Ovary (tissue), 3 donors: ENCODE measurements at regions not wholly inside any gene's neighbourhood (a gene's known extent, or its start where the extent isn't known, plus 50 kb on each side); places are given as distances from the start of the nearest gene placed in this dataset.

Experiments
- EP300 ChIP-seq: sonication (generic); formaldehyde crosslinking; IDR thresholded peaks from one replicate; pipeline ENCODE4 v1.6.1; 2017; ENCODE audit warnings: antibody characterized with exemption
- POLR2A ChIP-seq: fragments of 450-650 bp; IDR thresholded peaks from one replicate; pipeline ENCODE4 v1.6.1; 2017; ENCODE audit warnings: antibody characterized with exemption, mild to moderate bottlenecking, moderate library complexity
- TF ChIP-seq, protein P1 (sequence below), 3 donors: fragments of 450-650 bp in 2 of 3; fragments of 200-600 bp in 1 of 3; IDR thresholded peaks; one replicate each; pipeline versions ENCODE4 v1.5.1 to v1.8.0; 2016 to 2022; ENCODE audit warnings: antibody characterized with exemption in 3 of 3, mild to moderate bottlenecking in 1 of 3
- donor health status: DM: no; HTN: no; CAD: no.

DNA sequence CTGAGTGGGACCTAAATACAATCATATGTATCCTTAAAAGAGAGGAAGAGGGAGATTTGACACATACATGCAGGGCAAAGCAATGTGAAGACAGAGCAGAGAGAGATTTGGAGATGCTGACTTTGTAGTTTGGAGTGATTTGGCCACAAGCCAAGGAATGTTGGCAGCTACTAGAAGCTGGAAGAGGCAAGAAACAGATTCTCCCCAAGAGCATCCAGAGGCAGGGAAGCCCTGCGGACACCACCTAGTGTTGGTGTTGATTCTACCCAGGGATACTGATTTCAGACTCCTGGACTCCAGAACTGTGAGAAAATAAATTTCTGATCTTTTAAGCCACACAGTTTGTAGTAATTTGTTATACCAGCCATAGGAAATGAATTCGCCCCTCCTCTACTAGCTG, 64.9 kb upstream of the OSMR start:
- TF ChIP-seq, protein P1, sequence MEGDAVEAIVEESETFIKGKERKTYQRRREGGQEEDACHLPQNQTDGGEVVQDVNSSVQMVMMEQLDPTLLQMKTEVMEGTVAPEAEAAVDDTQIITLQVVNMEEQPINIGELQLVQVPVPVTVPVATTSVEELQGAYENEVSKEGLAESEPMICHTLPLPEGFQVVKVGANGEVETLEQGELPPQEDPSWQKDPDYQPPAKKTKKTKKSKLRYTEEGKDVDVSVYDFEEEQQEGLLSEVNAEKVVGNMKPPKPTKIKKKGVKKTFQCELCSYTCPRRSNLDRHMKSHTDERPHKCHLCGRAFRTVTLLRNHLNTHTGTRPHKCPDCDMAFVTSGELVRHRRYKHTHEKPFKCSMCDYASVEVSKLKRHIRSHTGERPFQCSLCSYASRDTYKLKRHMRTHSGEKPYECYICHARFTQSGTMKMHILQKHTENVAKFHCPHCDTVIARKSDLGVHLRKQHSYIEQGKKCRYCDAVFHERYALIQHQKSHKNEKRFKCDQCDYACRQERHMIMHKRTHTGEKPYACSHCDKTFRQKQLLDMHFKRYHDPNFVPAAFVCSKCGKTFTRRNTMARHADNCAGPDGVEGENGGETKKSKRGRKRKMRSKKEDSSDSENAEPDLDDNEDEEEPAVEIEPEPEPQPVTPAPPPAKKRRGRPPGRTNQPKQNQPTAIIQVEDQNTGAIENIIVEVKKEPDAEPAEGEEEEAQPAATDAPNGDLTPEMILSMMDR (IDR thresholded peaks at IDR 0.05): peak in 1 of 3 donors; percentile 14
- TF ChIP-seq POLR2A (no peak), EP300 (no peak)
